ENCODE measurements at regions not wholly inside any gene's neighbourhood (a gene's known extent, or its start where the extent isn't known, plus 50 kb on each side); places are given as distances from the start of the nearest gene placed in this dataset.

DNA sequence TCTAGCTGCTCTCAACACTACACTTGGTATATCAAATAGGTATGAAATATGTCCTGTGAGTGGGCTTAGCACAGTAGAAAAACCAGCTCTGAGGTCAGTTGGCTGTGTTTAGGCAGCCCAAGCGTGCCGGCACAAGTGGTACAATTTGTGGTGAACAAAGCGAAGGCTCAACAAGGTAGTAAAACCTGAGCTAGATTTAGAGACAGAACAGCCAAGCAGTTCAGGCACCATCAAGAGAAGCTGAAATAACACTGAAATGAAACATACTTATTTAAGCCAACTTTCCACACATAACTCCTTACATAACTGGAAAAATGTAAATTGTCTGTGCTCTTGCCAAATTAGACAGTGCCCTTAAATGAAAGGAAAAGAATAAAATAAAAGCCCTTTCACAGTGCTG, 596.8 kb upstream of the FBXO33 start:
- ChIA-PET CTCF (no interaction called here), POLR2A (no interaction called here)
- Histone ChIP-seq H3F3A (replicated peaks; ENCODE audit: insufficient read depth) (no peaks in the 10 kb centered on the region), H3K9ac (no peak overlapping the region), H2AFZ (ENCODE audit: low read depth) (no peak overlapping the region), H3K4me3 (ENCODE audit: low read depth in 2 of 2, low read length in 1 of 2) (no peak overlapping the region), H4K20me1 (ENCODE audit: insufficient read depth) (no peaks in the 10 kb centered on the region), H3K27ac (ENCODE audit: low read depth in 2 of 2, low read length in 1 of 2) (no peak overlapping the region), H3K4me2 (no peak overlapping the region), H3K4me1 (ENCODE audit: control insufficient read depth in 1 of 2, insufficient read depth in 2 of 2, low read depth in 1 of 2, low read length in 1 of 2) (no peaks in the 10 kb centered on the region), H3K79me2 (ENCODE audit: insufficient read depth) (no peaks in the 10 kb centered on the region), H3K36me3 (replicated peaks in 1 of 2; ENCODE audit: control insufficient read depth in 1 of 2, insufficient read depth in 2 of 2, low read length in 1 of 2) (no peaks in the 10 kb centered on the region), H3K9me3 (no peaks in the 10 kb centered on the region), H3K9me2 (no peaks in the 10 kb centered on the region), H3K27me3 (ENCODE audit: insufficient read depth) (no peaks in the 10 kb centered on the region)
- TF ChIP-seq, protein P1, sequence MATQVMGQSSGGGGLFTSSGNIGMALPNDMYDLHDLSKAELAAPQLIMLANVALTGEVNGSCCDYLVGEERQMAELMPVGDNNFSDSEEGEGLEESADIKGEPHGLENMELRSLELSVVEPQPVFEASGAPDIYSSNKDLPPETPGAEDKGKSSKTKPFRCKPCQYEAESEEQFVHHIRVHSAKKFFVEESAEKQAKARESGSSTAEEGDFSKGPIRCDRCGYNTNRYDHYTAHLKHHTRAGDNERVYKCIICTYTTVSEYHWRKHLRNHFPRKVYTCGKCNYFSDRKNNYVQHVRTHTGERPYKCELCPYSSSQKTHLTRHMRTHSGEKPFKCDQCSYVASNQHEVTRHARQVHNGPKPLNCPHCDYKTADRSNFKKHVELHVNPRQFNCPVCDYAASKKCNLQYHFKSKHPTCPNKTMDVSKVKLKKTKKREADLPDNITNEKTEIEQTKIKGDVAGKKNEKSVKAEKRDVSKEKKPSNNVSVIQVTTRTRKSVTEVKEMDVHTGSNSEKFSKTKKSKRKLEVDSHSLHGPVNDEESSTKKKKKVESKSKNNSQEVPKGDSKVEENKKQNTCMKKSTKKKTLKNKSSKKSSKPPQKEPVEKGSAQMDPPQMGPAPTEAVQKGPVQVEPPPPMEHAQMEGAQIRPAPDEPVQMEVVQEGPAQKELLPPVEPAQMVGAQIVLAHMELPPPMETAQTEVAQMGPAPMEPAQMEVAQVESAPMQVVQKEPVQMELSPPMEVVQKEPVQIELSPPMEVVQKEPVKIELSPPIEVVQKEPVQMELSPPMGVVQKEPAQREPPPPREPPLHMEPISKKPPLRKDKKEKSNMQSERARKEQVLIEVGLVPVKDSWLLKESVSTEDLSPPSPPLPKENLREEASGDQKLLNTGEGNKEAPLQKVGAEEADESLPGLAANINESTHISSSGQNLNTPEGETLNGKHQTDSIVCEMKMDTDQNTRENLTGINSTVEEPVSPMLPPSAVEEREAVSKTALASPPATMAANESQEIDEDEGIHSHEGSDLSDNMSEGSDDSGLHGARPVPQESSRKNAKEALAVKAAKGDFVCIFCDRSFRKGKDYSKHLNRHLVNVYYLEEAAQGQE (IDR thresholded peaks at IDR 0.05; ENCODE audit: low read depth, low read length): no peak
- no peak for TF ChIP-seq TAF1 (IDR thresholded peaks at IDR 0.05; ENCODE audit: borderline replicate concordance, low read depth, low read length)
- TF ChIP-seq, protein P2, sequence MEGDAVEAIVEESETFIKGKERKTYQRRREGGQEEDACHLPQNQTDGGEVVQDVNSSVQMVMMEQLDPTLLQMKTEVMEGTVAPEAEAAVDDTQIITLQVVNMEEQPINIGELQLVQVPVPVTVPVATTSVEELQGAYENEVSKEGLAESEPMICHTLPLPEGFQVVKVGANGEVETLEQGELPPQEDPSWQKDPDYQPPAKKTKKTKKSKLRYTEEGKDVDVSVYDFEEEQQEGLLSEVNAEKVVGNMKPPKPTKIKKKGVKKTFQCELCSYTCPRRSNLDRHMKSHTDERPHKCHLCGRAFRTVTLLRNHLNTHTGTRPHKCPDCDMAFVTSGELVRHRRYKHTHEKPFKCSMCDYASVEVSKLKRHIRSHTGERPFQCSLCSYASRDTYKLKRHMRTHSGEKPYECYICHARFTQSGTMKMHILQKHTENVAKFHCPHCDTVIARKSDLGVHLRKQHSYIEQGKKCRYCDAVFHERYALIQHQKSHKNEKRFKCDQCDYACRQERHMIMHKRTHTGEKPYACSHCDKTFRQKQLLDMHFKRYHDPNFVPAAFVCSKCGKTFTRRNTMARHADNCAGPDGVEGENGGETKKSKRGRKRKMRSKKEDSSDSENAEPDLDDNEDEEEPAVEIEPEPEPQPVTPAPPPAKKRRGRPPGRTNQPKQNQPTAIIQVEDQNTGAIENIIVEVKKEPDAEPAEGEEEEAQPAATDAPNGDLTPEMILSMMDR (IDR thresholded peaks at IDR 0.05): no peak
- TF ChIP-seq TEAD4 (IDR thresholded peaks at IDR 0.05; ENCODE audit: borderline replicate concordance, insufficient read depth): no peak
- TF ChIP-seq, protein P3, sequence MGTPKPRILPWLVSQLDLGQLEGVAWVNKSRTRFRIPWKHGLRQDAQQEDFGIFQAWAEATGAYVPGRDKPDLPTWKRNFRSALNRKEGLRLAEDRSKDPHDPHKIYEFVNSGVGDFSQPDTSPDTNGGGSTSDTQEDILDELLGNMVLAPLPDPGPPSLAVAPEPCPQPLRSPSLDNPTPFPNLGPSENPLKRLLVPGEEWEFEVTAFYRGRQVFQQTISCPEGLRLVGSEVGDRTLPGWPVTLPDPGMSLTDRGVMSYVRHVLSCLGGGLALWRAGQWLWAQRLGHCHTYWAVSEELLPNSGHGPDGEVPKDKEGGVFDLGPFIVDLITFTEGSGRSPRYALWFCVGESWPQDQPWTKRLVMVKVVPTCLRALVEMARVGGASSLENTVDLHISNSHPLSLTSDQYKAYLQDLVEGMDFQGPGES (IDR thresholded peaks at IDR 0.05; ENCODE audit: low read depth, low read length): no peak
- no peak for TF ChIP-seq EZH2phosphoT487 (IDR thresholded peaks at IDR 0.05; ENCODE audit: borderline replicate concordance, low read depth)
- no peak for TF ChIP-seq RXRA (IDR thresholded peaks at IDR 0.05; ENCODE audit: borderline replicate concordance, low read depth)
- TF ChIP-seq SIN3A (IDR thresholded peaks at IDR 0.05; ENCODE audit: borderline replicate concordance, low read depth, low read length): no peak
- TF ChIP-seq, protein P4, sequence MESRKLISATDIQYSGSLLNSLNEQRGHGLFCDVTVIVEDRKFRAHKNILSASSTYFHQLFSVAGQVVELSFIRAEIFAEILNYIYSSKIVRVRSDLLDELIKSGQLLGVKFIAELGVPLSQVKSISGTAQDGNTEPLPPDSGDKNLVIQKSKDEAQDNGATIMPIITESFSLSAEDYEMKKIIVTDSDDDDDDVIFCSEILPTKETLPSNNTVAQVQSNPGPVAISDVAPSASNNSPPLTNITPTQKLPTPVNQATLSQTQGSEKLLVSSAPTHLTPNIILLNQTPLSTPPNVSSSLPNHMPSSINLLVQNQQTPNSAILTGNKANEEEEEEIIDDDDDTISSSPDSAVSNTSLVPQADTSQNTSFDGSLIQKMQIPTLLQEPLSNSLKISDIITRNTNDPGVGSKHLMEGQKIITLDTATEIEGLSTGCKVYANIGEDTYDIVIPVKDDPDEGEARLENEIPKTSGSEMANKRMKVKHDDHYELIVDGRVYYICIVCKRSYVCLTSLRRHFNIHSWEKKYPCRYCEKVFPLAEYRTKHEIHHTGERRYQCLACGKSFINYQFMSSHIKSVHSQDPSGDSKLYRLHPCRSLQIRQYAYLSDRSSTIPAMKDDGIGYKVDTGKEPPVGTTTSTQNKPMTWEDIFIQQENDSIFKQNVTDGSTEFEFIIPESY (IDR thresholded peaks at IDR 0.05; ENCODE audit: borderline replicate concordance, low read depth): no peak
- TF ChIP-seq POLR2AphosphoS5 (IDR thresholded peaks at IDR 0.05; ENCODE audit: low read depth, low read length): no peak
- TF ChIP-seq ELF1 (IDR thresholded peaks at IDR 0.05): no peak
- TF ChIP-seq CHD2 (IDR thresholded peaks at IDR 0.05; ENCODE audit: low read length, partially characterized antibody): no peak
- TF ChIP-seq, protein P5, sequence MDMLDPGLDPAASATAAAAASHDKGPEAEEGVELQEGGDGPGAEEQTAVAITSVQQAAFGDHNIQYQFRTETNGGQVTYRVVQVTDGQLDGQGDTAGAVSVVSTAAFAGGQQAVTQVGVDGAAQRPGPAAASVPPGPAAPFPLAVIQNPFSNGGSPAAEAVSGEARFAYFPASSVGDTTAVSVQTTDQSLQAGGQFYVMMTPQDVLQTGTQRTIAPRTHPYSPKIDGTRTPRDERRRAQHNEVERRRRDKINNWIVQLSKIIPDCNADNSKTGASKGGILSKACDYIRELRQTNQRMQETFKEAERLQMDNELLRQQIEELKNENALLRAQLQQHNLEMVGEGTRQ (IDR thresholded peaks at IDR 0.05; ENCODE audit: borderline replicate concordance, low read depth, low read length): no peak
- no peak for TF ChIP-seq FOXJ3 (CRISPR knock-in tag; IDR thresholded peaks at IDR 0.05)
- TF ChIP-seq, protein P6, sequence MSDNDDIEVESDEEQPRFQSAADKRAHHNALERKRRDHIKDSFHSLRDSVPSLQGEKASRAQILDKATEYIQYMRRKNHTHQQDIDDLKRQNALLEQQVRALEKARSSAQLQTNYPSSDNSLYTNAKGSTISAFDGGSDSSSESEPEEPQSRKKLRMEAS (IDR thresholded peaks at IDR 0.05; ENCODE audit: low read depth): no peak
- no peak for TF ChIP-seq GABPA (IDR thresholded peaks at IDR 0.05; ENCODE audit: low read depth)
- TF ChIP-seq JUND (IDR thresholded peaks at IDR 0.05): no peak
- TF ChIP-seq, protein P7, sequence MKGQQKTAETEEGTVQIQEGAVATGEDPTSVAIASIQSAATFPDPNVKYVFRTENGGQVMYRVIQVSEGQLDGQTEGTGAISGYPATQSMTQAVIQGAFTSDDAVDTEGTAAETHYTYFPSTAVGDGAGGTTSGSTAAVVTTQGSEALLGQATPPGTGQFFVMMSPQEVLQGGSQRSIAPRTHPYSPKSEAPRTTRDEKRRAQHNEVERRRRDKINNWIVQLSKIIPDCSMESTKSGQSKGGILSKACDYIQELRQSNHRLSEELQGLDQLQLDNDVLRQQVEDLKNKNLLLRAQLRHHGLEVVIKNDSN (IDR thresholded peaks at IDR 0.05; ENCODE audit: borderline replicate concordance, low read depth): no peak
- no peak for TF ChIP-seq RFX5 (IDR thresholded peaks at IDR 0.05; ENCODE audit: low read length)
- WGBS (ENCODE audit: low lambda C conversion rate): 0% methylated on average over 3 of the region's 3 CpGs
- DNase-seq: no peak
